HUES6 (cell line): ENCODE measurements at regions not wholly inside any gene's neighbourhood (a gene's known extent, or its start where the extent isn't known, plus 50 kb on each side); places are given as distances from the start of the nearest gene placed in this dataset.

Experiments used
- H3K27ac ChIP-seq: 2 replicates; pipeline ENCODE4 v1.7.0; 2013; ENCODE audit warnings: low read depth, mild to moderate bottlenecking, low read length, inconsistent platforms
- H3K27me3 ChIP-seq: 2 replicates; pipeline ENCODE4 v1.6.1; 2013; ENCODE audit warnings: low read length; ENCODE audit not compliant: control insufficient read depth, insufficient read depth
- H3K36me3 ChIP-seq: 2 replicates; pipeline ENCODE4 v1.6.1; 2013; ENCODE audit warnings: low read length; ENCODE audit not compliant: control insufficient read depth, insufficient read depth
- H3K4me1 ChIP-seq: 2 replicates; pipeline ENCODE4 v1.6.1; 2013; ENCODE audit warnings: low read length; ENCODE audit not compliant: control insufficient read depth, insufficient read depth
- H3K4me3 ChIP-seq: 2 replicates; pipeline ENCODE4 v1.5.1; 2013; ENCODE audit warnings: low read depth, low read length
- H3K9ac ChIP-seq: one replicate; pipeline ENCODE4 v1.6.1; 2013; ENCODE audit warnings: mild to moderate bottlenecking, low read length
- H3K9me3 ChIP-seq: 2 replicates; pipeline ENCODE4 v1.6.1; 2013; ENCODE audit warnings: low read depth, low read length; ENCODE audit not compliant: control insufficient read depth, insufficient read depth

GRCh38 chr1:87972811-87973210, 644.1 kb downstream of the LMO4 start:
- peaks cover 21% of the 10 kb centered on the region for H3K4me1 ChIP-seq
- H3K27ac ChIP-seq, result no peak overlapping the region
- no peak overlapping the region for H3K9ac ChIP-seq
- H3K36me3 ChIP-seq, result no peaks in the 10 kb centered on the region
- no peaks in the 10 kb centered on the region for H3K27me3 ChIP-seq
- H3K9me3 ChIP-seq, result no peaks in the 10 kb centered on the region
- no peak overlapping the region for H3K4me3 ChIP-seq

- Histone ChIP-seq H3K4me1 (peaks cover 10% of the 10 kb centered on the region), H3K27ac (no peak overlapping the region), H3K9me3 (no peaks in the 10 kb centered on the region), H3K27me3 (no peaks in the 10 kb centered on the region), H3K4me3 (no peak overlapping the region), H3K9ac (no peak overlapping the region), H3K36me3 (no peaks in the 10 kb centered on the region)
These were observed 645.2 kb downstream of the LMO4 start for GRCh38 chr1:87973896-87974295.

- no peak overlapping the region for H3K4me3 ChIP-seq
- no peak overlapping the region for H3K9ac ChIP-seq
- H3K27me3 ChIP-seq, result no peaks in the 10 kb centered on the region
- peaks cover 13% of the 10 kb centered on the region for H3K4me1 ChIP-seq
- no peaks in the 10 kb centered on the region for H3K36me3 ChIP-seq
- no peak overlapping the region for H3K27ac ChIP-seq
- H3K9me3 ChIP-seq, result no peaks in the 10 kb centered on the region
These were observed 647.6 kb downstream of the LMO4 start for GRCh38 chr1:87976316-87976715.

GRCh38 chr1:87977145-87977544, 648.5 kb downstream of the LMO4 start:
- Histone ChIP-seq H3K27me3 (no peaks in the 10 kb centered on the region), H3K4me1 (peaks cover 13% of the 10 kb centered on the region), H3K4me3 (no peak overlapping the region), H3K9me3 (no peaks in the 10 kb centered on the region), H3K36me3 (no peaks in the 10 kb centered on the region), H3K27ac (no peak overlapping the region), H3K9ac (no peak overlapping the region)

GRCh38 chr1:87979079-87979478, 650.4 kb downstream of the LMO4 start:
- Histone ChIP-seq H3K36me3 (no peaks in the 10 kb centered on the region), H3K9me3 (no peaks in the 10 kb centered on the region), H3K27me3 (no peaks in the 10 kb centered on the region), H3K4me3 (no peak overlapping the region), H3K4me1 (peaks cover 8% of the 10 kb centered on the region), H3K27ac (no peak overlapping the region), H3K9ac (no peak overlapping the region)

GRCh38 chr1:87980494-87980893, 651.8 kb downstream of the LMO4 start:
- Histone ChIP-seq H3K4me1 (peaks cover 5% of the 10 kb centered on the region; the same call in 1 of the 2 replicates), H3K27me3 (no peaks in the 10 kb centered on the region), H3K36me3 (no peaks in the 10 kb centered on the region), H3K27ac (no peak overlapping the region), H3K4me3 (no peak overlapping the region), H3K9ac (no peak overlapping the region), H3K9me3 (no peaks in the 10 kb centered on the region)

GRCh38 chr1:87981386-87981785, 652.7 kb downstream of the LMO4 start:
- H3K4me1 ChIP-seq, result peaks cover 5% of the 10 kb centered on the region; the same call in 1 of the 2 replicates
- no peaks in the 10 kb centered on the region for H3K9me3 ChIP-seq
- H3K9ac ChIP-seq, result no peak overlapping the region
- H3K36me3 ChIP-seq, result no peaks in the 10 kb centered on the region
- H3K27ac ChIP-seq, result no peak overlapping the region
- no peak overlapping the region for H3K4me3 ChIP-seq
- H3K27me3 ChIP-seq, result no peaks in the 10 kb centered on the region

GRCh38 chr1:87981810-87982209, 653.1 kb downstream of the LMO4 start:
- Histone ChIP-seq H3K4me3 (no peak overlapping the region), H3K27ac (no peak overlapping the region), H3K27me3 (no peaks in the 10 kb centered on the region), H3K9ac (no peak overlapping the region), H3K9me3 (no peaks in the 10 kb centered on the region), H3K4me1 (peaks cover 5% of the 10 kb centered on the region; the same call in 1 of the 2 replicates), H3K36me3 (no peaks in the 10 kb centered on the region)

- H3K27me3 ChIP-seq, result no peaks in the 10 kb centered on the region
- H3K9ac ChIP-seq, result no peak overlapping the region
- H3K9me3 ChIP-seq, result no peaks in the 10 kb centered on the region
- H3K4me1 ChIP-seq, result peaks cover 5% of the 10 kb centered on the region; the same call in 1 of the 2 replicates
- H3K36me3 ChIP-seq, result no peaks in the 10 kb centered on the region
- no peak overlapping the region for H3K4me3 ChIP-seq
- H3K27ac ChIP-seq, result no peak overlapping the region
These were observed 655.2 kb downstream of the LMO4 start for GRCh38 chr1:87983841-87984240.

GRCh38 chr1:87985071-87985470, 656.4 kb downstream of the LMO4 start:
- H3K27me3 ChIP-seq, result no peaks in the 10 kb centered on the region
- H3K36me3 ChIP-seq, result no peaks in the 10 kb centered on the region
- H3K9me3 ChIP-seq, result no peaks in the 10 kb centered on the region

GRCh38 chr1:87986130-87986866, 657.6 kb downstream of the LMO4 start:
- H3K4me1 ChIP-seq, result no peaks in the 10 kb centered on the region
- H3K36me3 ChIP-seq, result no peaks in the 10 kb centered on the region
- no peak overlapping the region for H3K27ac ChIP-seq
- H3K9ac ChIP-seq, result no peak overlapping the region
- H3K4me3 ChIP-seq, result no peak overlapping the region
- no peaks in the 10 kb centered on the region for H3K27me3 ChIP-seq
- H3K9me3 ChIP-seq, result no peaks in the 10 kb centered on the region

More at GRCh38 chr1:87985071-87985470, 656.4 kb downstream of the LMO4 start:
- Histone ChIP-seq H3K4me3 (no peak overlapping the region), H3K9ac (no peak overlapping the region), H3K4me1 (peaks cover 5% of the 10 kb centered on the region; the same call in 1 of the 2 replicates), H3K27ac (no peak overlapping the region)
